ENCODE measurements at regions not wholly inside any gene's neighbourhood (a gene's known extent, or its start where the extent isn't known, plus 50 kb on each side); places are given as distances from the start of the nearest gene placed in this dataset.

DNA sequence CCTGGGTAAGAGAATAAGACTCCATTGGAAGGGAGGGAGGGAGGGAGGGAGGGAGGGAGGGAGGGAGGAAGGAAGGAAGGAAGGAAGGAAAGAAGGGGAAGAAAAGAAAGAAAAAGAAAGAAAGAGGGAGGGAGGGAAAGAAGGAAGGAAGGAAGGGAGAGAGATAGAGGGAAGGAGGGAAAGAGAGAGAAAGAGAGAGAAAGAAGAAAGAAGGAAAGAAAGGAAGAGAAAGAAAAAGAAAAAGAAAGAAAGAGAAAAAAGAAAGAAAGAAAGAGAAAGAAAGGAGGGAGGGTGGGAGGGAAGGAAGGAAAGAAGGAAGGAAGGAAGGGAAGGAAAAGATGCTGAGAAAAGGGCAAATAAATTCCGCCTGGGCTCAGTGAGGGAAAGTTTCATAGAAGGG is 74.7 kb upstream of the IFNAR2 start:
- DNase-seq (ENCODE audit: low read depth in 1 of 2, low spot score in 1 of 2), result no peak
- no peak overlapping the region for H3K27ac ChIP-seq (replicated peaks)
- H3K27me3 ChIP-seq (ENCODE audit: insufficient read depth, poor library complexity, severe bottlenecking), result peaks cover 3% of the 10 kb centered on the region
- no peak for TF ChIP-seq POLR2AphosphoS5 (IDR thresholded peaks at IDR 0.05; ENCODE audit: low read depth)
- no peak for TF ChIP-seq GABPA (IDR thresholded peaks at IDR 0.05; ENCODE audit: low read depth)
- TF ChIP-seq SPI1 (IDR thresholded peaks at IDR 0.05; ENCODE audit: borderline replicate concordance, low read depth), result no peak
- TF ChIP-seq, protein P1, sequence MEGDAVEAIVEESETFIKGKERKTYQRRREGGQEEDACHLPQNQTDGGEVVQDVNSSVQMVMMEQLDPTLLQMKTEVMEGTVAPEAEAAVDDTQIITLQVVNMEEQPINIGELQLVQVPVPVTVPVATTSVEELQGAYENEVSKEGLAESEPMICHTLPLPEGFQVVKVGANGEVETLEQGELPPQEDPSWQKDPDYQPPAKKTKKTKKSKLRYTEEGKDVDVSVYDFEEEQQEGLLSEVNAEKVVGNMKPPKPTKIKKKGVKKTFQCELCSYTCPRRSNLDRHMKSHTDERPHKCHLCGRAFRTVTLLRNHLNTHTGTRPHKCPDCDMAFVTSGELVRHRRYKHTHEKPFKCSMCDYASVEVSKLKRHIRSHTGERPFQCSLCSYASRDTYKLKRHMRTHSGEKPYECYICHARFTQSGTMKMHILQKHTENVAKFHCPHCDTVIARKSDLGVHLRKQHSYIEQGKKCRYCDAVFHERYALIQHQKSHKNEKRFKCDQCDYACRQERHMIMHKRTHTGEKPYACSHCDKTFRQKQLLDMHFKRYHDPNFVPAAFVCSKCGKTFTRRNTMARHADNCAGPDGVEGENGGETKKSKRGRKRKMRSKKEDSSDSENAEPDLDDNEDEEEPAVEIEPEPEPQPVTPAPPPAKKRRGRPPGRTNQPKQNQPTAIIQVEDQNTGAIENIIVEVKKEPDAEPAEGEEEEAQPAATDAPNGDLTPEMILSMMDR (IDR thresholded peaks at IDR 0.05; ENCODE audit: insufficient read depth, low read length), result no peak
- TF ChIP-seq, protein P2, sequence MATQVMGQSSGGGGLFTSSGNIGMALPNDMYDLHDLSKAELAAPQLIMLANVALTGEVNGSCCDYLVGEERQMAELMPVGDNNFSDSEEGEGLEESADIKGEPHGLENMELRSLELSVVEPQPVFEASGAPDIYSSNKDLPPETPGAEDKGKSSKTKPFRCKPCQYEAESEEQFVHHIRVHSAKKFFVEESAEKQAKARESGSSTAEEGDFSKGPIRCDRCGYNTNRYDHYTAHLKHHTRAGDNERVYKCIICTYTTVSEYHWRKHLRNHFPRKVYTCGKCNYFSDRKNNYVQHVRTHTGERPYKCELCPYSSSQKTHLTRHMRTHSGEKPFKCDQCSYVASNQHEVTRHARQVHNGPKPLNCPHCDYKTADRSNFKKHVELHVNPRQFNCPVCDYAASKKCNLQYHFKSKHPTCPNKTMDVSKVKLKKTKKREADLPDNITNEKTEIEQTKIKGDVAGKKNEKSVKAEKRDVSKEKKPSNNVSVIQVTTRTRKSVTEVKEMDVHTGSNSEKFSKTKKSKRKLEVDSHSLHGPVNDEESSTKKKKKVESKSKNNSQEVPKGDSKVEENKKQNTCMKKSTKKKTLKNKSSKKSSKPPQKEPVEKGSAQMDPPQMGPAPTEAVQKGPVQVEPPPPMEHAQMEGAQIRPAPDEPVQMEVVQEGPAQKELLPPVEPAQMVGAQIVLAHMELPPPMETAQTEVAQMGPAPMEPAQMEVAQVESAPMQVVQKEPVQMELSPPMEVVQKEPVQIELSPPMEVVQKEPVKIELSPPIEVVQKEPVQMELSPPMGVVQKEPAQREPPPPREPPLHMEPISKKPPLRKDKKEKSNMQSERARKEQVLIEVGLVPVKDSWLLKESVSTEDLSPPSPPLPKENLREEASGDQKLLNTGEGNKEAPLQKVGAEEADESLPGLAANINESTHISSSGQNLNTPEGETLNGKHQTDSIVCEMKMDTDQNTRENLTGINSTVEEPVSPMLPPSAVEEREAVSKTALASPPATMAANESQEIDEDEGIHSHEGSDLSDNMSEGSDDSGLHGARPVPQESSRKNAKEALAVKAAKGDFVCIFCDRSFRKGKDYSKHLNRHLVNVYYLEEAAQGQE (IDR thresholded peaks at IDR 0.05; ENCODE audit: insufficient replicate concordance, low read depth), result no peak
- H3K4me3 ChIP-seq (replicated peaks; ENCODE audit: insufficient read depth, low read length), result no peak overlapping the region

DNA sequence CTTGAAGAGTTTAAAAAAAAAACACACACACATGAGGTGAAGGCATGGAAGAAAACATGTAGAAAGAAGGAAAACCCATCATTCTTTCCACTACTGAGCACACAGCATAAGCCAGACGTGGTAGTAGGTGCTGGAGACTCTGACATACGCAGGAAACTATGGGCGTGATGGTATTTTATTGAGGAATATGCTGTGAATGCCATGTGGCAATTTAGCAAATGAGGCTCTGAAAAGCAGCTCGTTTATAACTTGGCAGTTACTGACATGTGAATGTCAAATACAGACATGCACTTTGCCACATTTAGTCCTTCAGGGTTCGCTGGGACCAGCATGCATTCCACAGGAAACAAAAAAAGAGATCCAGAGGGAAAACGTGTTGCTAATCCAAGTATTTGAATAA is 74.3 kb upstream of the IFNAR2 start:
- TF ChIP-seq, protein P2 (IDR thresholded peaks at IDR 0.05; ENCODE audit: insufficient replicate concordance, low read depth), result no peak
- TF ChIP-seq POLR2AphosphoS5 (IDR thresholded peaks at IDR 0.05; ENCODE audit: low read depth) (no peak), SPI1 (IDR thresholded peaks at IDR 0.05; ENCODE audit: borderline replicate concordance, low read depth) (no peak), GABPA (IDR thresholded peaks at IDR 0.05; ENCODE audit: low read depth) (no peak)
- TF ChIP-seq, protein P1 (IDR thresholded peaks at IDR 0.05; ENCODE audit: insufficient read depth, low read length), result no peak
- Histone ChIP-seq H3K27ac (replicated peaks) (no peak overlapping the region), H3K4me3 (replicated peaks; ENCODE audit: insufficient read depth, low read length) (no peak overlapping the region), H3K27me3 (ENCODE audit: insufficient read depth, poor library complexity, severe bottlenecking) (peaks cover 3% of the 10 kb centered on the region)
- DNase-seq (ENCODE audit: low read depth in 1 of 2, low spot score in 1 of 2), result no peak

DNA sequence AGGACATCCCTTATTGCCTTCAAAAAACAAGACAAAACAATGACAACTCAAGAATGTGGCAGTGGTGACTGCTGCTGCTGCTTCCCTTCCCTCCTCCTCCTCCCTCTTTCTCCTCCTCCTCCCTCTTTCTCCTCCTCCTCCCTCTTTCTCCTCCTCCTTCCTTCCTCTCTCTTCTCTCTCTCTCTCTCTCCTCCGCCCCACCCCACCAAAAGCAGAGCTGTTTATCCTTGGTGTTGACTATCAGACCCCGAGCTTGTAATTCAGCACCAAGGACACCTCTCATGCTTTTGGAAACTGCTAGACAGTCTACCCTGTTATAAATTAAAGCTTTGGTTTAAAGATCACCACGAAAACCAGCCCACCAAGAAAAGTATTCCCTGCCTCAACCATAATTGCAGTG is 72.4 kb upstream of the IFNAR2 start:
- DNase-seq (ENCODE audit: low read depth in 1 of 2, low spot score in 1 of 2), result no peak
- Histone ChIP-seq H3K27ac (replicated peaks) (no peak overlapping the region), H3K27me3 (ENCODE audit: insufficient read depth, poor library complexity, severe bottlenecking) (peaks cover 3% of the 10 kb centered on the region), H3K4me3 (replicated peaks; ENCODE audit: insufficient read depth, low read length) (no peak overlapping the region)
- TF ChIP-seq POLR2AphosphoS5 (IDR thresholded peaks at IDR 0.05; ENCODE audit: low read depth), result no peak
- TF ChIP-seq, protein P2 (IDR thresholded peaks at IDR 0.05; ENCODE audit: insufficient replicate concordance, low read depth), result peak; percentile 90
- no peak for TF ChIP-seq GABPA (IDR thresholded peaks at IDR 0.05; ENCODE audit: low read depth)
- no peak for TF ChIP-seq SPI1 (IDR thresholded peaks at IDR 0.05; ENCODE audit: borderline replicate concordance, low read depth)
- TF ChIP-seq, protein P1 (IDR thresholded peaks at IDR 0.05; ENCODE audit: insufficient read depth, low read length), result no peak

Data from HL-60 (cell line).